Bone marrow (tissue), 2 donors: ENCODE measurements at regions not wholly inside any gene's neighbourhood (a gene's known extent, or its start where the extent isn't known, plus 50 kb on each side); places are given as distances from the start of the nearest gene placed in this dataset.

Source experiments
- DNase-seq, 2 donors: peaks; one replicate each; lab custom pipeline; 2025; lab: John Stamatoyannopoulos, UW

DNA sequence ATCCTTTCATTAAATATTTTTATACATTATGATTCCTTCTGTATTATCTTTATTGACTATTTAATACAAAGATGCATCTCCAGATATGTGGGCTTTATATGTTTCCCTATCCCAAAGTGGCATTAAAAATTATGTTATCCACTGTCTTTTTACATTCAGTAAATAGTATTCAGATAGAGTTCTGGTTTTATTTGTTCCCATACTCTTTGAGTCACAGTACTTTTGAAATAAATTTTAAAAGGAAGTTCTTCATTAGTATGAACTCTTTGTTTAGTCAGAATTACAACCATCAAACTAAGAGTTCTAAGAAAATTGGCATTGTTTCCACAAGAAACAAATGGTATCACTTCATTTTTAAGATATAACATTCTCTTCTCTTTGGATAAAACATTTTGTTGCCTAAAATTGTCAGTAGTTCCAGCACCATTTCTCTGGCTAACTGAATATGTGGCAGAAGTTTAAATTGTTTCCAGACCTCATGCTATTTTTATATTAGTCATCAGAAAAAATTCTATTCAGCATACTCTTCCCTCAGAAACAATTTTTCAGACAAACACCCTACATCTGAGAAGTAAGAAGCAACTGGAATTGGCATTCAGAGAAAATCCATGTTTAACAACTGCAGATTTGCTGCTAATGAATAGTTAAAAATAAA lies 88.5 kb upstream of the COL5A2 start:
- DNase-seq, result no peak

DNA sequence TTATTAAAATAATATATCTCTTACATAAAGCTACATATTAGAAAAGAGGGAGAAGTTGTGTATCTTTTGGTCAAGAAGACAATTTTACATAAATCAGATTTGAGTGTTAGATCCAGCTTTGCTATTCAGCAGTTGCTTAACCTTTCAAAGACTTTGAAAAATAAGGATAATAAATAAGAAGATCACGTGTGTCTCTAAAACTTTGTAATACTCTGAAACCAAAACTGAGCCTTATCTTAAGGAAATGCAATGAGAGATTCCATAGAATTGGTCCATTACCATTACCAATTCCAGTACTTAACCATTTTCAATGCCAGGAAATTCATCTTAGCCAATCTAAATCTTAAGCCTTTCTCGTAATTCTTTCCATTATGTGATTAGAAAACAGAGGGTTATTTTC lies 89.2 kb upstream of the COL5A2 start:
- no peak for DNase-seq

DNA sequence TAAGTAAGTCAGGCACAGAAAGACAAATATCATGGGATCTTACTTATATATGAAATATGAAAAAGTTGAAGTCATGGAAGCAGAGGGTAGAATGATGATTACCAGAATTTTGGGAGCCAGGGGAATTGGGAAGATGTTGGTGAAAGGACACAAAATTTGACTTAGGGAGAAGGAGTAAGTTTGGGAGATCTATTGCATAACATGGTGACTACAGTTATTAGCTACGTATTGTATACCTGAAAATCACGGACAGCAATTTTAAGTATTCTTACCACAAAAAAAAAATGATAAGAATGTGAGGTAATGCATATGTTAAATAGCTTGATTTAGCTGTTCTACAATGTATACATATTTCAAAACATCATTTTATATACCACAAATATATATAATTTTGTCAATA lies 94.2 kb upstream of the COL5A2 start:
- DNase-seq, result no peak

DNA sequence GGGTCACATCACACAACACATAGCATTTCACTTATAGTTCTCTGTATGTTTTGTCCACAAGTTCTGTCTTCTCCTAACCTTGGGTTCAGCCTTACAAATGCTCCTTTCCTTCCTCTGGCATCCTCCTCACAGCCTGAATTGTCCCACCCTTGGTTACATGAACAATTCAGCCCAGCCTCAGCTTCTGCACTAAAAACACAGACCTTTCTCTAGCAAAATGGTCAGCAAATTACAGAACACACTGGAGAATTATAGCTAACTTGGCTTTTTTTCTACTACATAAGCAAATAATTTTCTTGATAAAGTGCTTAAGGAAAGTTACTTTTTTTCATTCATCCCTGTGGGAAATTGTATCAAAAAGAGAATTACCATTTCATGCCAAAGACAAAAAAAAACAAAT lies 94.8 kb upstream of the COL5A2 start:
- no peak for DNase-seq

DNA sequence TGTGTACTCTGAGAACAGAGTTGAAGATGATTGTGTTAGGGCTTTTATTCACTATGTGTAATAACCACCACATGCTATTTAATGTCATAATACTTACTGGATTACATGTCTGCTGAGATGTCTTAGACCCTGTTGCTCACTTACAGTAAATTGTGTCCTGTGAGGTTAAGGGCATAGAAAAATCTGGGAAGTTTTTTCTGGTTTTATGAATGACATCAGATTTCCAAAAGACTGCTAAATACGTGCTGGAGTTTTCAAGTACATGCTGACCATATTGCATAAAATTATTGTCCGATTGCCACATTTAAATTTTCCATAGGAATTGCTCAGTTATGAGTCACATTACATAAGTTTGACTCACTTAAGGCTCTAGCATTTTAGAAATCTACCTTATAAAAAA lies 96.7 kb upstream of the COL5A2 start:
- DNase-seq, result no peak

DNA sequence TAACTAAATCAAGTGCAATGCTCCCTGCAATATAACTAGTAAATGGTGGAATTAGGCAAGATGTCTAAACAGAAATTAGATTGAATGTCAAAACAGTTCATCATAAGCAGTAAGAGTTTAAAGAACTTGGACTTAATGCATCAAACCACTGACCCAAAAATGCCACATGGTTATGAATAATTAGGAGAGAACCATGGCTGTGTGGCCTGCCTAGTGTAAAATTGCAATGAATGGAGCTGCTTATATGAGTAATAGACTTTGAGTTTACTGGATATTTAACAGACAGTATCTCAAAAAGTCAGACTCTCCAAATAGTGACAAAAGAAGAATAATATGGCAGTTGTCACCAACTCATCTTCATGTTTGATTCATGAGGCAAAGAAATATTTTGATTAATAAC lies 101.6 kb upstream of the COL5A2 start:
- no peak for DNase-seq

DNA sequence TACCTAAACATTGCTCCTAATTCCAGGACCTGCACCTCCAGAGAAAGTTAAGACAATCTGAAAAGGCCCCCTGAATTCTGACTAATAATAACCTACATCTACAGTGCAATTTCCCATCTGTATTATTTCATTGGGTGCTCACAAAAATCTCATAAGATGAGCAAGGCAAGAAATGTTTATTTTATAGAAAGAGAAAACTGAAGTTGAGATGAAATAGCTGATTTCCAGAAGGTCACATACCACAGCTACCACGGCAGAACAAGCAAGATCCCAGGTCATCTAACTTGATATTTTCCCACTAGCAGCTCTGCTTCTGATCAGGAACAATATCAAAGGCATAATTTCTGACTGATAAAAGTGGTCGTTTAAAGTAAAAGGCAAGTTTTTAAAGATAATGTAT lies 105.8 kb upstream of the COL5A2 start:
- no peak for DNase-seq

DNA sequence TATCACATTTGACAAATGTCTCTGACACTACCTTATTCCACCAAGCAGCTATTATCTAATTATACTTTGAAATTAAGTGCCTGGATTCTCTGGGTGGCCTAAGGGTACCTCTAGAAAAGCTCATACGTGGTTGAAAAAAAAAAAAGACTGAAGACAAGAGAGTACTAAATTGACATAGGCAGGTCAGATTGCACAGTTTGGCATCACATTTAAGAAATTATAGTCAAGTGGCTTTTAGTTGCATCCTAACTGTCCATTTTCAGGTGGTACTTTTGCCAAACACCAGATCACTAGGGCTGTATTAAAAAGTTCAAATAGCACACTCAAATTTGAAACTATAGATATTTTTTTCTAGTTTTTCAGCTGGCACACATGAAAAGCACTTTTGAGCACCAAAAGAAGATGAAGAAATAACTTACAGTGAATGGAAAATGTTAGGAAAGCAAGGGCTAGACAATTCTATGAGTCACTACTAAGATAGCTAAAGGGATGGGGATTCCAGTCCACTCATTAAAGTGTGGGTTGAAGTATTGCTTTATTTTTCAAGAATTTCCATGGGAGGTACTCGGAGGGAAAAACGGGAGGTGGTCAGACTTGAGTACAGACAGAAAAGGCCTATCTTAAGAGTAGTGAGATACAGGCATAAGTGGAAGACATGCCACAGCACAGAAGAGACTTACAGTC lies 106.5 kb upstream of the COL5A2 start:
- DNase-seq, result no peak

DNA sequence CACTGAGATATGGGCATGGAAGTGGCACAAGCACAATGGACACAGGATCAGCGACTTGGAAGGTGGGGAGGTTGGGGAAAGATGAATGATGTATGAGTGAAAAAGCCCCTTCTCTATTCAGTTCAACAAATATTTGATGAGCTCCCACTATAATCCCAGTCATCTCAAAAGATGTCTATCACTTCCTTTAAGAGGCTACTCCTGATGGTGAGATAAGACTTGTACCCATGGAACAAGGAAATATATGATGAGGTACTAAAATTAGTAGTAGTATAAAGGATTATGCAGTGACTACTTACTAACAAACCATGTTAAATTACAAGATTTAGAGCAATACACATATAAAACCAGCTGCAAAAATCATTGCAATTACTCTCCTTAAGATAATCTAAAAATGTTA lies 107.8 kb upstream of the COL5A2 start:
- no peak for DNase-seq

DNA sequence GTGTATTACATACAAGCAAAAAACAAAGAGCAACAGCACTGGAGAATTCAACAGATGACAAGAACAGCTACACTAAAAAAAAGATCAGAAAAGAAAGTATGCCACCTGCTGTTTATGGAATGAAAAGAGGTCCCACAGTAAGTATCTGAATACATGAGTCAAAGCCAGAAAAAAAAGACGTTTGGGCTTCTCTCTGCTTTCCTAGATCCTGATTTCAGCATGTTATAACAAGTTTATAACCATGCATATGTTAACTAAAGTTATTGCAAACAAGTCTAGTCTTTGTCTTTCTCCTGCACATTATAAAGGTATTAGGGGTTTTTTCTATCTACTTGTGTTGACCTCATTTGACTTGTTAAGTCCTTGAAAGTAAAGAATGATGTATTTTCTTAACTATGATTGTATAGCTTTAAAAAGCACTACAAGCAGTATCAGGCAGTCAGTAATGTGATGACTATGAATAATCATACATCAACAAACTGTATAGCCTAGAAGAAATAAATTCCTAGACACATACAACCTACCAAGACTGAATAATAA lies 108.5 kb upstream of the COL5A2 start:
- DNase-seq, result peak in 1 of 2 donors; percentile 4

DNA sequence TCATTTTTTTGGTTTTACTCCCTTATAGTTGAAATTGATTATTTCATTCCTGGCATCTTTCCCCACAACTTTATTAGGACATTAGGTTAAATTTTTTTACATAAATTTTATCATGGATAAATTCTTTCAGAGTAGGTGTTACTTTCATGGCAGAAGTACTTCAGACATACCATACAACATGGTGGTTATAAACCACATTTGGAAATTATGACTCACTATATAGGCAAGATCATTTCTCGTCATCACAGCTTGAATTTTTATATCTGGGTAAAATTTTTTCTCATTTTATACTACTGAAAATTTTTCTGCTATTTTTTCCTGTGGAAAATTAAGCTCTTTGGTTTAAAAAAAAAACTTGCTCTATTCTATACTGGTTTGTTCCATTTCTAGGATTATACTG lies 111.9 kb upstream of the COL5A2 start:
- no peak for DNase-seq

DNA sequence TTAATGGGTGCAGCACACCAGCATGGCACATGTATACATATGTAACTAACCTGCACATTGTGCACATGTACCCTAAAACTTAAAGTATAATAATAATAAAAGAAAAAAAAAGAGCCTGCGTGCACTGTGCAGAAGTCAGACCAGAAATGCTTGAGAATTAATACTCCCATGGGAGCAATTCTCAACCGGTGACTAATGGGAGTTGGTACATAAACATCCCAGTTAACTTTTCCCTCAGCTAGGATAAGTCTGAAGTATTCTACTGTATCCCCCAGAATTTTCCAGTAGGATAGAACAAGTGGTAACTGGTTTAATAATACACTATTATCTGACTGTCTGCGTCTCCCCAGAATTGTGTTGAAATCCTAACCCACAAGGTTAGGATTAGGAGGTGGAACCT lies 113.6 kb upstream of the COL5A2 start:
- no peak for DNase-seq

DNA sequence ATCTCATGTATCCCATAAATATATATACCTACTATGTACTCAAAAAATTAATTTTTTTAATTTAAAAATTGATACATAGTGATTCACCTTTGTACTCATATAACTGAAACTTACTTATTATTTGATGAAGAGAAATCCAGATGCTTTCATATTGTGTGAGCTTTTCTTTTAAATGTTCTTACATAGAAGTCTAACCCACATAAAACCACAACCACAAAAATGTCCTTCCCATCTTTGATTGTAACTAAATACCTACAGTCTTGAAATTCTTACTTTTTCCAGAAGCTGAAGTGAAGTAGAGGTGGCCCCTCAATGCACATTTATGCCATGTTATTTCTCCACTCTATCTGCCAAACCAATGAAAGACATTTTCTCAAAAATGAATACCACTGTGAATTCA lies 117.9 kb upstream of the COL5A2 start:
- DNase-seq, result no peak

DNA sequence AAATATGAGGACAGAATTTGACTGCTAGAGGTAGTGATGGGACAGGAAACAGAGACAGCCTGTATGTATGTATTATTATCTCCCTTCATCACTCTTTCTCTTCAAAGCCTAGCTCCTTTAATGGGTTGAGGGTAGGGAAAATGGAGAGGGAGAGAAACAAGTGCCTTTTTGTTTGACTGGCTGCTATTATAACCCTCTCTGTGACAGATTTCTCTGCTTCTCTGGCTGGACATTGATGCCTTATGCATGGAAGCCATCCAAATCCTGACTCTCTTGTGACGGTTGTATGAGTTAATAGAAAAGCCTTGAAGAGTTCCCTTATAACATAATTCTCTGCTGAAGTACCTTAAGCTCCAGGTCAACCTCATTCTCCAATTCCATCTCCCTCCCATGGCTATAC lies 118.5 kb upstream of the COL5A2 start:
- no peak for DNase-seq

DNA sequence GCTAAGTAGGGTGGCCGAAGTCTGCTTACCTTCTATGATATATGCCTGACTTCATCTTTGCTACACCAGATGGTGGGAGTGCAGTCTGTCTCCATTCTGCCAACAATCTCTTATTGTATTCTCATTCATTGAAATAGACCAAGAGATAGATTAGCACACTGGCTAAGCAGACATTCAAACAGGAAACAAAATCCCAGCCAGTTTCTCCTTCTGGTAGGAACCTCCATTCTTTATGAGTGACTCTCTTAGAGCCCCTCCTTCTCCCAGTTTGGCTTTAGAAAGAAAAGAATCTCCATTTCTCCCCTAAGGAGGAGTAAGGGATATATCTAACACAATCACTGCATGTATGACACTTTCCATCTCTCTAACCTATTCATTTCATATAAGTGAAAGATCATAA lies 118.9 kb upstream of the COL5A2 start:
- DNase-seq, result no peak

DNA sequence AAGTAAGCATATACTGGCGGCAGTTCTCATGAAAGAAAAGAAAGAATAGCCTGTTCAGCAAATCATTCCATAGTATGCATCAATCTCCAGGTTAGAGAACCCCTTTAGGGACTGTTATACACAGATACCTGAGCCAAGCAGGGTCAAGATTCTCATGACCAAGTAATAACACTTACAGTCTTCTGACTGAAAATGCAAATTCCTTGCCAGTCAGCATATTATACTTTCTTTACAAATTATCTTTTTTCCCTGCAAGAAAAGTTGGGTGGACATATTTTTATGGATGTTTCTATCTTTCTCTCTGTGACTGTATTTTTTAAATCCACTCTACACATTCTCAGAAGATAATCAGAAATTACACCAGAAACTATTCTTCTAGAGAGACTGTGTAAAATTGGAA lies 120.4 kb upstream of the COL5A2 start:
- DNase-seq, result no peak

DNA sequence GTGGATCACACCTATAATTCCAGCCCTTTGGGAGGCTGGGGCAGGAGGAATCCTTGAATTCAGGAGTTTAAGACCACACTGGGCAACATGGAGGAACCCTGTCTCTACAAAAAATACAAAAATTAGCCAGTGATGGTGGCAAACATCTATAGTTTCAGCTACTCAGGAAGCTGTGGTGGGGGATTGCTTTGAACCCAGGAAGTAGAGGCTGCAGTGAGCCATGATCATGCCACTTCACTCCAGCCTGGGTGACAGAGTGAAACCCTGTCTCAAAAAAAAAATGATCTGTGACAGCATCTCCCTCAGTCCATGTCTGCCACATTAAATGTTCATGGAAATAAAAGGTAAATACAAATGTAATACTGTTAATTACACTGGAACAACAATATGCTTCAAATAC lies 121.4 kb upstream of the COL5A2 start:
- DNase-seq, result no peak

DNA sequence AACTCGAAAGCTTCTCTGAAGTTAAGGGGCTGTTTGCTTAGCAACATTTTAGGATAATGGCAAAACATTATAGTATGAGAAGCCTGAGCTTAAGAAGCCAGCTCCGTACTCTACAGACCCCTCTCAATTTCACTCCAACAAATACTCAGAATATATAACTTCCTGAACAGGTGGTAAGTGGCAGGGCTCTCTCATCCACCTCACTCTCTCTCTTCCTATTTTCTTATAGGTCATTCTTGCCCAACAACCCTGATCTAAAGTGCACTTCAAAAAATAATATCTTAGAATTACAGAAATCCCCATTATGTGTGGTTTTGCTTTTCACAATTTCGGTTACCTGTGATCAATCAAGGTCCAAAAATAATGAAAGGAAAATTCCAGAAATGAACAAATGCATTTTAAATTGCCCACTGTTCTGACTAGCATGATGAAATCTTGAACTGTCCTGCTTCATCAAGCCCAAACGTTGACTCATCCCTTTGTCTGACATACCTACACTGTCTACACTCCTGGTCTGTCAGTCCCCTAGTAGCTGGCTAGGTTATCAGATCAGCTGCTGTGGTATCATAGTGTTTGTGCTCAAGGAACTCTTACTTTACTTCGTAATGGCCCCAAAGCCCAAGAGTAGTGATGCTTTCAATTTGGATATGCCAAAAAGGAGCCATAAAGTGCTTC lies 122.8 kb upstream of the COL5A2 start:
- DNase-seq, result no peak

DNA sequence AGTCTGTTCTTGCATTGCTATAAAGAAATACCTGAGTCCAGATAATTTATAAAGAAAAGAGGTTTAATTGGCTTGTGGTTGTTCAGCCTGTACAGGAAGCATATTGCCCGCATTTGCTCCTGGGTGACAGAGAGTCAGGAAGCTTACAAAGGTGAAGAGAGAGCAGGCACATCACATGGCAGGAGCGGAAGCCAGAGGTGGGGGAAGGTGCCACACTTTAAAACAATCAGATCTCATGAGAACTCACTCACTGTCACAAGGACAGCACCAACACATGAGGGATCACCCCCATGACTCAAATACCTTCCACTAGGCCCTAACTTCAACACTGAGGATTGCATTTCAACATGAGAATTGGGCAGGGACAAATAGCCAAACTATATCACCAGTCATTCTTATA lies 124.8 kb upstream of the COL5A2 start:
- no peak for DNase-seq

DNA sequence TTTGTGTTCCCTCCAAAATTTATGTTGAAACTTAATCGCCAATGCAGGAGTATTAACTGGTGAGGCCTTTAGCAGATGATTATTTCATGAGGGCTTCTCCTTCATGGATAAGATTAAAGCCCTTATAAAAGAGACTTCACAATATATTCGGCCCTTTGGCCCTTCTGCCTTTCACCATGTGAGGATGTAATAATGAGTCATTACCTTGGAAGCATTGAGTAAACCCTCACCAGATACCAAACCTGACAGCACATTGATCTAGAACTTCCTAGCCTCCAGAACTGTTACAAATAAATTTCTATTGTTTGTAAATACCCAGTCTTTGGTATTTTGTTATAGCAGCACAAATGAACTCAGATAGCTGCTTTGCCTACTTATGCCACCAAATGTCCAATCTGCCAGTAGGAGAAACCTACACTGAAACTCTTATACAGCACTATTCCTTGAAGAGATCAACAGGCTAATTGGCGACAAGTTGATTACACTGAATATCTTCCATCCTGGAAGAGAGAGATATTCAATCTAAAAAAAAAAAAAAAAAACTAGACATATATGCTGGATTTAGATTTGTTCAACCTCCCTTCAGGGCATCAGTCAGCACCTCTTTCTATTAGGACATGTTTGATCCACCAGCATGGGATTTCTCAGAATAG lies 125.9 kb upstream of the COL5A2 start:
- no peak for DNase-seq

DNA sequence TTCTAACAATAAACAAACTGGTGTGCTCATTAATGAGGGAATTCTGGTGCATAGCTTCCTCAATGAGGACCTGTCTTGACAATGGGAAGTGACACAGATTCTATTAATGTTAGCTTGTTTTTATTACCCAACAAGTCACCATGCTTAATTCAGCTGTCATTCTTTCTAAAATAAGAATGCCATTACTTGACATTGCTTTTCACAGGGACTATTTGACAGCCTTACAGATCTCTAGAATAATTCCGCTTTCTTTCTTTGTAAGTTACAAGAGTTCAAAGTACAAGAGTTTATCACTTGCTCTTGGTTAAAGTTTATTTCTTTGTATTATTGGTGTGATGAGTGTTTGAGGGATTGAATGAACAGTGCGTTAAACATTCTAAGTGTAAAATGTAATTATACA lies 127.0 kb upstream of the COL5A2 start:
- no peak for DNase-seq

DNA sequence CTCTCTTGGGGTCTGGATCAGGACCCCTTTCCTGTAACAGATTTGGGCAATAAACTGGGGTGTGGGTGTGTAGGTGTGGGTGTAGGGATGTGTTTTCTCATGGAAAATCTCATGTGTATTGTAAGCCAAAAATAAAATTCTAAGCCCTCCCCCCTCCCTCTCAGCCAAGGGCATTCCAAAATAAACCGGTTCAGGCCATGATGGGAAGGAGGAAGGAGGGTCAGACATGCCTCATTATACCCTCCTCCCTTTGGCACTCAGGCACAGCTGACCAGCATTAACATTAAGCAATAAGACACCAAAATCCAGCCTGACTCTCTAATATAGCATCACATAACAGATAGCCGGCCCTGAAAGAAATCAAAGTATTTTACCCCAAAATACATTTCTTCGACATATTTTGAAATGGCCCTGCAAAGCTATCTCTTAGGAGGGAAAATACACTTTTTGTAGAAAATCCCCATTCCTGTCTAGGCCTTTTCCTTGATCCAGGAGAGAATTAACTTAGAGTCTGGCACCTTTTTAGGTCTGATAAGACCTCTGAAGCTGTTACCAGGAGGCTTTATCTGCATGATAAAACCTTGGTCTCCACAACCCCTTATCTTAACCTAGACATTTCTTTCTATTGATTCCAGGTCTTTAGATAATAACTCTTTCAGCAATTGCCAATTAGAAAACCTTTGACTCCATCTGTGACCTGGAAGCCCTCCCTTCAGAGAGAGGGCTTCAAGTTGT lies 128.7 kb upstream of the COL5A2 start:
- no peak for DNase-seq
